ENCODE measurements at regions not wholly inside any gene's neighbourhood (a gene's known extent, or its start where the extent isn't known, plus 50 kb on each side); places are given as distances from the start of the nearest gene placed in this dataset.

DNA sequence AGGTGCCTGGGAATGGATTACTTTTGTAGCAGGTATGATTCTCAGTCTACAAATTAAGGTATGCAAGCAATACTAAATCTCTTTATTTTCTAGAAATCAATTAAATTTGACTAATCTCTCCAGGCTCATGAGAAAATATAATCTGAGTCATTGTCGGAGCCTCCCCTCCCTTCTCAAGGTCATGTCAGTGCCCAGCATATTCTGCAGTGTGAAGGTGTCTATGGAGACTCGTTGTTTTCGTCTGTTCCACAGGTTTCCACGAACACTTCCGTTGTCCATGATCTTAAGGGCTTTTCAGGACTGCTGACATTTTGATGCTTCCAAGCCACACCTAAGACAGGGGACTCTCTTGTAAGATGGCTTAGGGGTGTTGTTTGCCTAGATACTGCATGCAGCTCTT, 56.6 kb upstream of the SCOC start:
- BruUV-seq (replicated peaks), result no TSS peak

DNA sequence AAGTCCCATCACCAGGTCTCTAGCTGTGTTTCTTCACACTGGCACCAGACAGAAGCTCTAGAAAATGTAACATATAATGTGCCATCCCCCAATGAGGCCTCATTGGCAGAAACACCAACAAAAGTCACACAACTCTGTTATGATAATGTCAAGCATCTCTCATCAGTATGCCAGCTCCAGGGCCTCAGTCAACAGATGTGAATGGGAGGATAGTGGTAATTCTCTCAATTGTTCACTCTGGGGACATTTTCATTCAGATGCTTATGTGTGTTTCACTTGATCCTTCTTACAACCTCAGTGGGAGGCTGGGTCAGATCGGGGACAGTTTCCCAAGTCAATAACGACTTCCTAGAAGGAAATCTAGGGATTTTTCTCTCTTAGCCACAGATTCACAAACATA, 57.5 kb upstream of the SCOC start:
- H3K27me3 ChIP-seq (ENCODE audit: control insufficient read depth, insufficient read depth, low read length), result no peaks in the 10 kb centered on the region
- H3K9me3 ChIP-seq (ENCODE audit: control insufficient read depth, insufficient read depth, low read depth, low read length), result no peaks in the 10 kb centered on the region
- ChIA-PET POLR2A (no interaction called here), CTCF (no interaction called here)
- ATAC-seq (no peak), DNase-seq (ENCODE audit: low read depth, low spot score) (no peak)
- no peaks in the 10 kb centered on the region for H3K36me3 ChIP-seq (ENCODE audit: control insufficient read depth, insufficient read depth, low read length)
- in situ Hi-C loops (cut with HindIII; ENCODE audit: low pct_unique_long_range_greater_than_20kb, low sequenced_read_pairs) (no loop called here), intact Hi-C loops (cut with micrococcal nuclease; ENCODE audit: unreplicated experiment) (no loop called here)
- TF ChIP-seq, protein P1, sequence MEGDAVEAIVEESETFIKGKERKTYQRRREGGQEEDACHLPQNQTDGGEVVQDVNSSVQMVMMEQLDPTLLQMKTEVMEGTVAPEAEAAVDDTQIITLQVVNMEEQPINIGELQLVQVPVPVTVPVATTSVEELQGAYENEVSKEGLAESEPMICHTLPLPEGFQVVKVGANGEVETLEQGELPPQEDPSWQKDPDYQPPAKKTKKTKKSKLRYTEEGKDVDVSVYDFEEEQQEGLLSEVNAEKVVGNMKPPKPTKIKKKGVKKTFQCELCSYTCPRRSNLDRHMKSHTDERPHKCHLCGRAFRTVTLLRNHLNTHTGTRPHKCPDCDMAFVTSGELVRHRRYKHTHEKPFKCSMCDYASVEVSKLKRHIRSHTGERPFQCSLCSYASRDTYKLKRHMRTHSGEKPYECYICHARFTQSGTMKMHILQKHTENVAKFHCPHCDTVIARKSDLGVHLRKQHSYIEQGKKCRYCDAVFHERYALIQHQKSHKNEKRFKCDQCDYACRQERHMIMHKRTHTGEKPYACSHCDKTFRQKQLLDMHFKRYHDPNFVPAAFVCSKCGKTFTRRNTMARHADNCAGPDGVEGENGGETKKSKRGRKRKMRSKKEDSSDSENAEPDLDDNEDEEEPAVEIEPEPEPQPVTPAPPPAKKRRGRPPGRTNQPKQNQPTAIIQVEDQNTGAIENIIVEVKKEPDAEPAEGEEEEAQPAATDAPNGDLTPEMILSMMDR (IDR thresholded peaks at IDR 0.05), result no peak
- TF ChIP-seq SIN3A (IDR thresholded peaks at IDR 0.05; ENCODE audit: borderline replicate concordance, insufficient read depth, low read depth, low read length) (no peak), TCF7L2 (IDR thresholded peaks at IDR 0.05; ENCODE audit: low read depth, low read length) (no peak), POLR2AphosphoS5 (IDR thresholded peaks at IDR 0.05; ENCODE audit: low read depth, low read length) (no peak)
- TF ChIP-seq, protein P2, sequence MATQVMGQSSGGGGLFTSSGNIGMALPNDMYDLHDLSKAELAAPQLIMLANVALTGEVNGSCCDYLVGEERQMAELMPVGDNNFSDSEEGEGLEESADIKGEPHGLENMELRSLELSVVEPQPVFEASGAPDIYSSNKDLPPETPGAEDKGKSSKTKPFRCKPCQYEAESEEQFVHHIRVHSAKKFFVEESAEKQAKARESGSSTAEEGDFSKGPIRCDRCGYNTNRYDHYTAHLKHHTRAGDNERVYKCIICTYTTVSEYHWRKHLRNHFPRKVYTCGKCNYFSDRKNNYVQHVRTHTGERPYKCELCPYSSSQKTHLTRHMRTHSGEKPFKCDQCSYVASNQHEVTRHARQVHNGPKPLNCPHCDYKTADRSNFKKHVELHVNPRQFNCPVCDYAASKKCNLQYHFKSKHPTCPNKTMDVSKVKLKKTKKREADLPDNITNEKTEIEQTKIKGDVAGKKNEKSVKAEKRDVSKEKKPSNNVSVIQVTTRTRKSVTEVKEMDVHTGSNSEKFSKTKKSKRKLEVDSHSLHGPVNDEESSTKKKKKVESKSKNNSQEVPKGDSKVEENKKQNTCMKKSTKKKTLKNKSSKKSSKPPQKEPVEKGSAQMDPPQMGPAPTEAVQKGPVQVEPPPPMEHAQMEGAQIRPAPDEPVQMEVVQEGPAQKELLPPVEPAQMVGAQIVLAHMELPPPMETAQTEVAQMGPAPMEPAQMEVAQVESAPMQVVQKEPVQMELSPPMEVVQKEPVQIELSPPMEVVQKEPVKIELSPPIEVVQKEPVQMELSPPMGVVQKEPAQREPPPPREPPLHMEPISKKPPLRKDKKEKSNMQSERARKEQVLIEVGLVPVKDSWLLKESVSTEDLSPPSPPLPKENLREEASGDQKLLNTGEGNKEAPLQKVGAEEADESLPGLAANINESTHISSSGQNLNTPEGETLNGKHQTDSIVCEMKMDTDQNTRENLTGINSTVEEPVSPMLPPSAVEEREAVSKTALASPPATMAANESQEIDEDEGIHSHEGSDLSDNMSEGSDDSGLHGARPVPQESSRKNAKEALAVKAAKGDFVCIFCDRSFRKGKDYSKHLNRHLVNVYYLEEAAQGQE (IDR thresholded peaks at IDR 0.05; ENCODE audit: insufficient read depth in 1 of 2, low read depth in 2 of 2, low read length in 1 of 2), result no peak
- no TSS peak for BruUV-seq (replicated peaks)
- H3K4me3 ChIP-seq (ENCODE audit: low read depth in 2 of 2, low read length in 2 of 2), result no peak overlapping the region
- H3K4me1 ChIP-seq (ENCODE audit: control insufficient read depth, insufficient read depth, low read length), result no peaks in the 10 kb centered on the region
- H3K27ac ChIP-seq (ENCODE audit: low read length), result no peak overlapping the region

More for the DNA sequence above, 56.6 kb upstream of the SCOC start:
- Histone ChIP-seq H3K9me3 (ENCODE audit: control insufficient read depth, insufficient read depth, low read depth, low read length) (no peaks in the 10 kb centered on the region), H3K36me3 (ENCODE audit: control insufficient read depth, insufficient read depth, low read length) (no peaks in the 10 kb centered on the region), H3K4me1 (ENCODE audit: control insufficient read depth, insufficient read depth, low read length) (no peaks in the 10 kb centered on the region), H3K4me3 (ENCODE audit: low read depth in 2 of 2, low read length in 2 of 2) (no peak overlapping the region), H3K27ac (ENCODE audit: low read length) (no peak overlapping the region), H3K27me3 (ENCODE audit: control insufficient read depth, insufficient read depth, low read length) (no peaks in the 10 kb centered on the region)
- in situ Hi-C loops (cut with HindIII; ENCODE audit: low pct_unique_long_range_greater_than_20kb, low sequenced_read_pairs) (no loop called here), intact Hi-C loops (cut with micrococcal nuclease; ENCODE audit: unreplicated experiment) (no loop called here)
- no peak for TF ChIP-seq POLR2AphosphoS5 (IDR thresholded peaks at IDR 0.05; ENCODE audit: low read depth, low read length)
- ChIA-PET CTCF (no interaction called here), POLR2A (no interaction called here)
- DNase-seq (ENCODE audit: low read depth, low spot score) (no peak), ATAC-seq (no peak)

DNA sequence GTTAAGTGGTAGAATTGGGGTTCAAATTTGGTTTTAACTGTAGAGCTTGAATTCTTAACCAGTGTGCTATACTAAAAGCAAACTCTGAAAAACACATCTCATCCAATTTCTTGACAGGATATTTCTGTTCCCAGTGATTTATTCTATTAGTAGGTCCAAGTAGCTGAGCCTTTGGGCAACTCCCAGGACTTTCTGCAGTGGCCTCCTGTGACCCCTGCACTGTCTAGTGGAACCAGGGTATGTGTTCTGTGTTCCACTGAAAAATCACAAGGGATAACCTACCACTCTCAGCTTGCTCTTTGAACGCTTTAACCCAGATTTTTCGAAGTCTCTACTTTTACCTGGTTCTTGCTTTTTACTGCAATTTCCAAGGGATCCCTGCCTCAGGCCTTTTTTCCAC, 58.0 kb upstream of the SCOC start:
- Histone ChIP-seq H3K9me3 (ENCODE audit: control insufficient read depth, insufficient read depth, low read depth, low read length) (no peaks in the 10 kb centered on the region), H3K36me3 (ENCODE audit: control insufficient read depth, insufficient read depth, low read length) (no peaks in the 10 kb centered on the region), H3K27ac (ENCODE audit: low read length) (no peak overlapping the region), H3K4me1 (ENCODE audit: control insufficient read depth, insufficient read depth, low read length) (no peaks in the 10 kb centered on the region), H3K4me3 (ENCODE audit: low read depth in 2 of 2, low read length in 2 of 2) (no peak overlapping the region), H3K27me3 (ENCODE audit: control insufficient read depth, insufficient read depth, low read length) (no peaks in the 10 kb centered on the region)
- CTCF ChIA-PET, result no interaction called here
- POLR2A ChIA-PET, result no interaction called here
- DNase-seq (ENCODE audit: low read depth, low spot score) (no peak), ATAC-seq (no peak)
- TF ChIP-seq, protein P1 (IDR thresholded peaks at IDR 0.05), result no peak
- TF ChIP-seq SIN3A (IDR thresholded peaks at IDR 0.05; ENCODE audit: borderline replicate concordance, insufficient read depth, low read depth, low read length), result no peak
- TF ChIP-seq POLR2AphosphoS5 (IDR thresholded peaks at IDR 0.05; ENCODE audit: low read depth, low read length), result no peak
- TF ChIP-seq, protein P2 (IDR thresholded peaks at IDR 0.05; ENCODE audit: insufficient read depth in 1 of 2, low read depth in 2 of 2, low read length in 1 of 2), result no peak
- TF ChIP-seq TCF7L2 (IDR thresholded peaks at IDR 0.05; ENCODE audit: low read depth, low read length), result no peak
- no TSS peak for BruUV-seq (replicated peaks)
- intact Hi-C loops (cut with micrococcal nuclease; ENCODE audit: unreplicated experiment), result no loop called here
- in situ Hi-C loops (cut with HindIII; ENCODE audit: low pct_unique_long_range_greater_than_20kb, low sequenced_read_pairs), result no loop called here
